NCI-H146 (cell line): ENCODE measurements at regions not wholly inside any gene's neighbourhood (a gene's known extent, or its start where the extent isn't known, plus 50 kb on each side); places are given as distances from the start of the nearest gene placed in this dataset.
"Not testable (repeated sequence)": the region's sequence is repeated elsewhere in the genome, so short reads cannot be mapped to it uniquely, and the experiment has no call there.

Experiments used
- DNase-seq: peaks from one replicate; lab custom pipeline; 2025; lab: John Stamatoyannopoulos, UW

DNA sequence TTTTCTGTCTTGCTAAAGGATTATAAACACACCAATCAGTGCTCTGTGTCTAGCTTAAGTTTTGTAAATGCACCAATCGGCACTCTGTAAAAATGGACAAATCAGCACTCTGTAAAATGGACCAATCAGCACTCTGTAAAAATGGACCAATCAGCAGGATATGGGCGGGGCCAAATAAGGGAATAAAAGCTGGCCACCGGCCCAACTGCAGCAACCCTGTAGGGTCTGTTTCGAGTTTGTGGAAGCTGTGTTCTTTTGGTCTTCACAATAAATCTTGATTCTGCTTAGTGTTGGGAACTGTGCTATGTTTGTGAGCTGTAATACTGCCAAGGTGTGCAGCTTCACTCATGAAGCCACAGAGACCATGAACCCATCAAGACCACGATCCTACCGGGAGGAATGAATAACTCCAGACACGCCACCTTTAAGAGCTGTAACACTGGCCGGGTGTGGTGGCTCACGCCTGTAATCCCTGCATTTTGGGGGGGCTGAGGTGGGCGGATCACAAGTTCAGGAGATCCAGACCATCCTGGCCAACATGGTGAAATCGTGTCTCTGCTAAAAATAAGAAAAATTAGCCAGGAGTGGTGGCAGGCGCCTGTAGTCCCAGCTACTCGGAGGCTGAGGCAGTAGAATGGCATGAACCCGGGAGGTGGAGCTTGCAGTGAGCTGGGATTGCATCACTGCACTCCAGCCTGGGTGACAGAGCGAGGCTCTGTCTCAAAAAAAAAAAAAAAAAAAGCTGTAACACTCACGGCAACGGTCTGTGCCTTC is 133.0 kb upstream of the GDF10 start:
- DNase-seq, result not testable (repeated sequence)

DNA sequence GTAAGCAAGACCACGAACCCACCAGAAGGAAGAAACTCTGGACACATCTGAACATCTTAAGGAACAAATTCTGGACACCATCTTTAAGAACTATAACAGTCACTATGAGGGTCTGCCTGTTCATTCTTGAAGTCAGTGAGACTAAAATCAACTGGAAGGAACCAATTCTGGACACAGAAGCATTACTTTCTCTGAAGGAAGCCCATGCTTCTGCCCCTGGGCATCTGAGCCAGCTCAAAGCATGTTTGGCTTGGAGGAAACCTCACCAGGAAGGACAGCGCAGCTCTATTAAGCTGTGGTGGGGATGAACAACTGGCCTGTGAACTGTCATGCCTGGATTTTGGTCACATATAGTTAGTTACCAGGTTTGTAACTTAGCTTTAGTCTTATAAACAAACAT is 132.4 kb upstream of the GDF10 start:
- no peak for DNase-seq

DNA sequence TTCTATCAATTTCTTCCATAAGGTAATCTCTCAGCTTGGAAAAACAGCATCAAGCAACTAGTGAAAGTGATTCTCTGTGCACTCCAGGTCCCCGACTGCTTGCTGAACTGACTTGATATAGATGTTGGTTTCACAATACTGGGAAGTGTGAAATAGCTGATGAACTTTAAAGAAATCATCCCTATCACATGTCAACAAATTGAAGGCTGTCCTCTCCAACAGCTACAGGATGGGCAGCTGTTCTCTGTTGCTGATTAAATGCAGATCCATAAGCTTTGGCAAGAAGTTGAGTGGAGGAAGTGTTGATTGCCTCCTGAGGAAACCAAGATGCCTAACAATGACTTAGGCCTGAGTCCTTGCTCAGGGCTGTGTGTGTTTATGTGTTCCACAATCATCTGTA is 130.4 kb upstream of the GDF10 start:
- no peak for DNase-seq

DNA sequence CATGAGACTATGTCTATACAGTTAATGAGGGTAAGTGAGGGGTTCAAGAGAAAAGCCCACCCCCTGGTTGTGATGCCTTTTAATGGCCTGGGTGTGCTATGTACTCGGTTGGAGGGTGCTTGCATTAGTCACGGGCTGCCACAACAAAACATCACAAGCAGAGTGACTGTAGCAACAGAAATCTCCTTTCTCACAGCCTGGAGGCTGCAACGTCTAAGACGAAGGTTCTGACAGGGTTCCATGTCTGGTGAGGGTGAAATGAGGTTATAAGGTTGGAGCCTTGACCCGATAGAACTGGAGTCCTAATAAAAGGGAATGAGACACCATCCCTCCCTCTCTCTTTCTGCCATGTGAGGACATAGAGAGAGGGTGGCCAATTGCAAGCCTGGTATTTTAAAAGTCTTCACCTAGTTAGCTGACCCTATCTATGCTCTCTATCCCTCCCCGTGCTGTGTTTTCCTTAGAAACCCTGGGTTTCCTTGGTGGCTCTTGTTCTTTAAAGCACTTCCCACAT is 126.0 kb upstream of the GDF10 start:
- DNase-seq, result no peak

DNA sequence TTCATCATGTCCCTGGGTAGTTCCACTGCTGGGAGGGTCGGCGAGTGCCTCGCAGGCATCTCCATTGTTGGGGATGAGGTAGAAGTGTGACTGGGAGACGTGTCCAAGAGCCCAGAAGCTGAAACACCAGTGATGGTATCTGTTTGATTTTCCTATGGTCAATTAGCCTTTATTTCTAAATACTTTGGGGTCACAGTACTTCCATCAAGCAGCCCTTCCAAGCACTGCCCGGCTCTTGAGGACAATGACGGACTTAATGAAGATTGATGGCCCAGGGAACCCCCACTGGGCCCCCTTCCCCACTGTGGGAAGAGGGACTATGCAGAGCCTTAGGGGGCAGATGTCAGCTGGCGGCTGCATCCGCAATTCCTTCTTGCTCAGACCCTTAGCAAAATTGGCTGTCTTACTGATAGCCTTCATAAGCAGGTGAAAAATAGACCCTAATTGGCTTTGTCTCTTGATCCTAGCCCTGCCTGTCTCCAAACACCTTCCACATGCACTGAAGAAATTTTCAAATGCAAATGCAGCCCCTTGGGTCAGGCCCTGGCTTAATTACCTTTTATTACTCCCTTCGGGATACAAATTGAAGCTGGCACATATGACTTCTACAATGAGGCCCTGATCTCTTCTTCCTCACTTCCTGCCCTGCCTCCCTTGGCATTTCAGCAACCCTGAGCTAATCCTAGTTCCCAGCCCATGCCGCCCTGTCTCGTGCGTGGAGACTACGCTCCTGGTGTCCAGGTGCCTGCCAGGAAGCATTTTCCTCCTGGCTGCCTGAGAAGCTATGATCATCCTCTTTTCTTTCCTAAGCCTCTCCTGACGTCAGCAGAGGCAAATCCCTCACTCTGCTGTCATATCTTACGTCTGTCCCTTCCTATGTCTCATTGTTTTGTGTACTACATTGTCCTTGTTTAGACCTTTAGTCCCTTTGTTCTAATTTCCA is 124.5 kb upstream of the GDF10 start:
- no peak for DNase-seq

DNA sequence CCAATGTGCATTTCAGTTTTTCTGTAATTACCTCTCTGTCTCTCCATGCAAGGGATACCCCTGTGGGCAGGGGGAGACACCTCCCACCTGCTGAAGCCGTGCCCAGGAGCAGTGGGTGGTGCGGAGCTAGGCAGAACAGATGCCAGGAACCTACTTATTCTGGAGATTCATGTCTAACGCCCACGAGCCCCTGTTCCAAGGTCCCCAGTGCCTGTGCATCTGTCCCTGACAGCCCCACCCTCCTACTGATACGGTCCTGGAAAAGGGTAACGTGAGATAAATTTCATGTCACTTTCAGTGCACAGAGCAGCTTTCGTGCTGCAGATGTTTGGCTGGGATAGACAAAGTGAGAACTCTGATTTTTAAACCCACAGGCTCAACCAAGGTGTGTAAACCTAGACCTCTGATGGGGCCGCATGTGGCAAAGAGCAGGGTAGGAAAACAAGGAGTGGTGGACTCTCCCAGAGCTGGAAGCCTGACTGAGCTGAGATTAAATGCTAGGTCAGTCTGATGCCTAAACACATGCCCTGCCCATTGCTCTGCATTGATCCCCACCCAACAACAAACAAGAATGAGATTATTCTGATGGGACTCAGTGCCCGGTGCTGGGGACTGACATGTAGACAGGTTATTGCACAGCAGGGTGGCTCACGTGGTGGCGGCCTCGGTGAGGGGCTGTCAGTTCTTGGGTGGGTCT is 123.6 kb upstream of the GDF10 start:
- DNase-seq, result no peak

DNA sequence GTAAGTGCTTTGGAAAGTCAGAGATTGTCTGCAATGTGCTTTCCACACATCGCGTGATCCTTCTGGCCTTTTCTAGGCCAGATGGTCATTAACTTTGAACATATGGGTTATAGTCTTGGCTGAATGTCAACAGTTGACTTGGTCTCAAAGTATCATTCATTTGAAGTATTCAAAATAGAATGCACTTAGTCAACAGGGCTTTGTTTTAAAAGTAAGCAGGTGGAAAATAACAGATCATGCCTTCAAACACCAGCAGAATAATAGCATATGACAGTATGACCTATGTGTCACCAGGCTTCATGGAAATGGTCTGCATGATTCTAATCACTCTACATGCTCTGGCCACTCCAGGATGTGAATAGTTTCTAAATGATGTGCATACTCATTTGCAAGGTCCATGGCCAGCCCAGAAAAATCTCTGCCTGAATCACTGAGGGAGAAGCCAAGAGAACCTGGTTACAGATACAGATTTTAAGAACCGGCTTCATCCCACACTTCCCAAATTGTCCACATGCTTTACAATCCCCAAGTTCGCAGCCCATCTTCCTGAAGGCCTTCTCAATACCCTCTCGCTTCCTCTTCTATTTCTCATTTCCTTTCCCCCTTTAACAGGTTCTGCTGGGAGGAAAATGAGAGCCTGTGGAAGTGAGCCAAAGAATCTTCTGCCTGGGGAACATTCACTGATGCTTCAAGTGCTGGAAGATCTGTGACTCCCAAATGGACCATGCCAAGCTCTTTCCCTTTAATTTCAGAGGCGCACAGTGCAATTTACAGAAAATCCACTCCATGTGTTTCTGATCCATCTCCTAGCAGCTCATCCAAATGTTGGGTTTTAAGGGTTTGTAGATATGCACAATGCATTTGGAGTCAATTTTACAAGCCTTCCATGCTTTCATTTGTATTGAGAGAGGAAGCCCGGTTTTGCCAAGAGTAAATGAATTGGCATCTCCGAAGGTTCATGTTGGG is 122.8 kb upstream of the GDF10 start:
- DNase-seq, result no peak

DNA sequence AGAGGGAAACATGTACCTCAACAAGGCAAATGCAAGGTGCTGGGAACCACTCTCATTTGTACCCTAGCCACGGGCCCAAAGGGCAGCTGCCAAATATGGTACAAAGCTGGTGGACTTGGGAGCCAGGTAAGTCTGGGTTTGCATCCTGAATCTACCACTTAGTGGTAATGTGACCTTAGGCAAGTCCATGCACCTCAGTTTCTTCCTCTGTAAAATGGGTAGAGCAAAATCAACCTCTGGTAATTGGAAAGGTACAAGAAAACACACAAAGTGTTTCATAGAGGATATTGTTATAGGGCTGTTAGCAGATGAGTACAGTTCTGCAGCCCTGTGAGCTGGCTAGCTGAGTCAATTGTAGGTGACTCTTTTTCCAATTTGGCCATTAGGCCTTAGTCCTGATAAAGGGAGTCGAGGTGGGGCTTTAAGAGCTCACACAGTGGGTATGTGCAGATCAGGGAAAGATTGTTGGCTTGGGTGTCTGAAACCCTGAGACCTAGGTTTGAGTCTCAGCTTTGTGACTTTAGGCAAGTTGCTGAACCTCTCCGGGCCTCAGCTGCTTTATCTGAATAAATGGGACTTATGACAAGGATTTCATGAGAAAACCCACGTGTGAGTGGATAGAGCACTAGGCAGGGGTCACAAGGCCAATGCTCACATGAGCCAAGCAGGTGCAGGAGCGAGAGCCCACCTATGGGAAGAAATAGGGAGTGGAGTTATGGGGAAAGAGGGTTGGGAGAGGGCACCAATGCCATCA is 121.3 kb upstream of the GDF10 start:
- DNase-seq, result no peak

DNA sequence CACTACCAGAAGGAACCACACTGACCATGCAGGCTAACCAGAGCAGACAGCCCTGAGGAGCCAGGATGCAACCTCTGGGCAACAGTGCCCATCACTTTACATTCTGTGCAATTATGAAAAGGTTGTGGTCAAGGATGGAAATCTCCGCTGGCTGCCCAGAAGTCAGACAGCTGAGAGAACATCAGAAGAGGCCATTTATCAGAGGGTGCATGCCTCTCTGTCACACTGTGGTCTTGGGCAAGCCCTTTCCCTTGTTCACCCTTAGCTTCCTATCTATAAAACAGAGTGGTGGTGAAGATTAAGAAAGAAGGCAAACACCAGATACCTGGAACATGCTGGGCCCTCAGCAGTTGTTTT is 120.7 kb upstream of the GDF10 start:
- no peak for DNase-seq

DNA sequence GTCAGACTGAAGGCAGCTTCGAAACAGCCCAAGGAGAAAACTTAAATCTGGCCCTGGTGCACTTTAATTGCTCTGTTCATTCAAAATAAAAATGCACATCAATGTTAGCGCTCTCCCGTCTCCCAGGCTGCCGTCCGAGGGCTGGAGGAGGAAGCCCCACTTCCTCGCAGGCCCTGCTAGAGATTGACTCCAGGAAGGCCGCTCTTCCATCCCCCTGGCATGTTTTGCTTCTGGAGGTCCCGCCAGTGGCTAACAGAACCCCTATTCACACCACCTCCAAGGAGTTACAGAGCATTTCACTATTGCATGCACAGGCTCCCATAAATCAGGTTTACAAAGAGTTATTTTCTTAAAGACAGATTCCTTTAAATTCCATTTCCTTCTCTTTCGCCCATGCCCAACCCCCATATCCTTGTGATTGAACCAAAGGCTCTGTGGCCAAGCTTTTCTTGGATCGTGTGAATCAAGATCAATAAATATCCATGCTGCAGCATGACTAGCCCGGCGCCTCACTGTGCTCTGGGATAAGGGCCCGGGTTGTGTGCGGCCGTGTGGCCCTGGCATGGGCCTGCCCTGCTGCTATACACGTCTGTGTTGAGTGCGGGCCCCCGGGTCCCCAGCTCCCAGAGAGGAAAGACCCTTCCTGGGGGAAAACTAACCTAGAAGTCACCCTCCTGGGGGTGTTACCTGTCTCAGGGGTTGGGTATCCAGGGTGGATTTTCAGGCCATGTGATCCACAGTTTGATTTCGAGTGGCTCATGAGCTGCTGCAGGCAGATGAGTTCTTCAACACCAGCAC is 118.7 kb upstream of the GDF10 start:
- no peak for DNase-seq

DNA sequence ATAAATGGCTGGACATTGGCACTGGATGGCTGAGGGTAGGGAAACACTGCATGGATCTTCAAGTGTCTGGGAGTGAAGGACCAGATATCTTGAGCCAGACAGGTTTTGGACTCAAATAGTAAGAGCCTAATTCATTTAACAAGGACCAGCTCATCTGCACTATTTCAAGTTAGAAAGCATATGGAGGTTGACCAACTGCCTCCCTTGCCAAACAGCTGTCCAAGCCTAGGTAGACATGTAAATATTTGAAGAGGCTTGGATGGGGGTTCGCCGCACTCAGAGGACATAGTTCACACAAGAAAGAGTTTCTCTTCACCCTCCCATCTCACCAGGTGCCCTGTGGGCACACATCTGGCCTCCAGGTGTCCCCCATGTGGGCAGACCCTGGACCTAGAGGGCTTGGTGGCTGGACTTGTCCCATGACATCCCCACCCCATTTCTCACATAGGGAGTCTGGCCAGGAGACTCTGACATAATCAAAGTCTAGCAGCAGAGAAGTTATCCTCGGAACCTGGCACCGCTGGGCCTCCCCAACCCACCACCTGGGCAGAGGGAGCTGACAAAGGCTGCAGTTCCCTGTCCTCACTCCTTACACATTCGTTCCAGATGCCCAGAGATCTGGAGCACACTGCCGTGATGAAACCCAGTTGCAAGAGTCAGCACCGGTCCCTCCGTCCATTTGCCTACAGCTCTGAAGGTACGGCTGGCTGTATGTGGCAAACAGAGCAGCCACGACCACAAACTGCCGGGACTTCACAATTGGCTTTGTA is 116.9 kb upstream of the GDF10 start:
- no peak for DNase-seq

DNA sequence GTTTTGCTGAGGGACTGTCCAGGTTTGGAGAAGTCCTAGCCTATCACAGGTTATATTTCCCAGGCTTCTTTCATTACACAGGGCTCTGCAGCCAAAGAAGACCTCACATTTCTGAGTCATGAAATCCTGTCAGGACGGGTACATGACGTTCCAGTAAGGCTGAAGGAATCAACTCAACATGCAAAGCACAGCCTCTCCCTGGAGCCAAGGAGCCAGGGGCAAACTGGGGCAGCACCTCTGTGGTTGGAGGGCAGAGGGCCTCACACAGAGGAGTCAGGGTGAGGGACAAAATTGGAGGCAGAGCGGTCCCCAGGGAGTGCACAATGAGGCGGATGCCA is 116.3 kb upstream of the GDF10 start:
- DNase-seq, result no peak

DNA sequence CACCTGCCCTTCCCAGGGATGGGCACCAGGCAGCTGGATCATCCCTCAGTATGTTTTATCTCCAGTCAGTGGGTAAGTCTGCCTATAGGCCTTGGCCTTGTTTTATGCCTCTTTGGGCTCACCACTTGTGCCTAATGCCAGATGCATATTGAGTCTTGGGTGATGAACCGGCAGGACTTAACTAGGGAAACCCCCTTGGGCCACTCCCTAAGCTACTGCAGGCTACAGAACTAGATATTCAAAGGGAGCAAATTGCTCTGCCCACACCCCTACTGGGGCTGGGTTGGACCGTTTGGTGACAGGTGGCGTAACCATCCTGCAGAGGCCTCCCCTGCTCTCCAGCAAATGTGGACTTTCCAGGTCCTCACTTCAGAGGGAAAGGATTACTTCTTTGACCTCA is 115.7 kb upstream of the GDF10 start:
- DNase-seq, result no peak

DNA sequence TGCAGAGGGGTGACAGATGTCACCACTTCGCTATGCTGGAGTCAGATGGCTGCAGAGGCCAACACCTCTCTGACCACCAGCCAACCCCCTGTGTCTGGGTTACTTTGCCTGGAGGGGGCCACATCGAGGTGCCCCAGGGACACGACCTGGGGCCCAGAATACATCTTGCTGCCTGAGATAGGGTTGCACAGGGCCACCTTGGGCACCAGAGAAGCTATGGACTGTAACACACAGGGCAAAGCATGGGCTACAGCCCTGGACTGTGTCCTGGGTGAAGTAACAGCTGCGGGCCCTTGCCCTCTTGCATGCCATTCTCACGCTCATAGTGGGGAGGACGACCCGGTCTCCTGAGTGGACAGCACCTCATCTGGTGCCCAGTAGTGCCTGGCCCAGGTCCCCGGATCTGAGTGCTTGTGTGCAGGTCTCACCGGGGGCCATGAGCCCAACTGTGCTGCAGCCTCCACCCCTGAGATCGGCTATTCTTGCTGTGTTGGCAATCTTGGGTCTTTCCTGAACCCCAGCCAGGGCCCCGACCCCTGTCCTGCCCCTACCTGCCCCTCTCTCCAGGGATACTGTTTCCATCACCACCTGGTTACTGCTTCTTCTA is 115.2 kb upstream of the GDF10 start:
- DNase-seq, result no peak

DNA sequence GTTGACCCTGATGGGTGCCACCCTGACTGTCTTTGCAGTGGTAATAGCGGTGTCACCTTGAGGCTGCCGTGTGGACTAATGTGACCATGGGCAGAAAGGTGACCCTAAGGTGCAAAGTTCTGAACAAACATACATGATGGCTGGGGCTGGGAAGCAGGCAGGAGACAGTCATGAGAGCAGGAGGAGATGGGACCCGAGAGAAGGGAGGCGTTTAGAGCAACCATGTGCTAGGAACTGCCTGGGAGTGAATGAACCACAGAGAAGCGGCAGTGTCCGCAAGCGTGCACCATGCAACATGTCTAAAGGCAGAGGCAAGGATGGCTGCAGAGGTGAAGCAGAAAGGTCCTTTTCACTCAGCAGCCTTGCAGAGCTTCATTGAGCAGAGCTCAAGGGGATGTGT is 113.1 kb upstream of the GDF10 start:
- DNase-seq, result no peak

DNA sequence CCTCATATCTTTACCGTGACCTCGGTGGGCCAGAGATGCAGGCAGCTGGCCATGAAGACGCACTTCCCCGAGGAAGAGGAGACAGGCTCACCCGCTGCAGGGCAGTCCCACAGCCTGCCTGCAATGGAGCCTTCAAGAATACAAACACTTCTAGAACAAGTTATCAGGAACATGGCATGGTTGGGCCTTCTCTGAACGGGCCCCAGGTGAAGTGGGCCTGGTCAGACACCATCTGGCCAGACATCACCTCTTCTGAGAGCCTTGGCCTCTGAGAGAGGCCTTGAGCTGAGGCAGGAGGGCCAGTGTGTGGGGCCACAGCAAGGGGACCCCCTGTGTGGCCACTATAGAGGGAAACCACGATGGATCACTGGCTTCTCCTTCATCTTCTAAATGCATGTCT is 112.4 kb upstream of the GDF10 start:
- DNase-seq, result no peak

DNA sequence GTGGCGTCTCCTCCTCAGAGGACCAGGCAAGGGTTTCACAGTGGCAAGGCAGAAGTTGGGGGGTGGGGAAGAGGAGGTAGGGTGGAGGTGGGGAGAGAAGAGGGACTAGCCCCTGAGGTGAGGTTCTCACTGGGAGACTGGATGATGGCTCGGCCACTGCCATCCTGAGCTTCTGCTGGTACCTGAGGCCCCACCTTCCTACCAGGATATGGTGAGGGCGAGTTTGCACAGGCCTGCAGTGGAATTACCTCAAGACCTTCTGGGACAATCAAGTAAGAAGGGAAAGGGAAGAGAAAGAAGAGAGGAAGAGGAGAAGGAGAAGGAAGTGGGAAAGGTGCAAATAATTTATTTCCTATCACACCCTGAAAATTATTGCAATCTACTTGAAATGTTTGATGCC is 111.8 kb upstream of the GDF10 start:
- DNase-seq, result no peak

DNA sequence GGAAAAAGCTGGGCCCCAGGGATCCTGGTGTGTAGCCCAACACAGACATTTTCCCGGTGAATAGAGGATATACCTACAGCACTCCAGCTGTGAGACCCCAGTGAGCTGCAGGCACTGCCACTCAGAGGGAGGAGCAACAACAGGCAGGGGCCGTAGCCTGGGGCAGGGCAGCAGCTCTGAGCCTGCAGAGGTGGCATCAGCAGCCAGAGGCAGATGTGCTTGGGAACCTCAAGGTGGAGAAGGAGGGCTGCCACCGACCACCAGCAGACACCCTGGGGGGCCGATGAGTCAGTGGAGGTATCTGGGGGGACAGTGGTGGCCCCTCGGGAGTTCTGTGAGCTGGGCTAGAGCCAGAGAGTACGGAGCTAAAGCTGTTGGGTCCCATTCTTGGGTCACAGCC is 110.2 kb upstream of the GDF10 start:
- DNase-seq, result no peak

DNA sequence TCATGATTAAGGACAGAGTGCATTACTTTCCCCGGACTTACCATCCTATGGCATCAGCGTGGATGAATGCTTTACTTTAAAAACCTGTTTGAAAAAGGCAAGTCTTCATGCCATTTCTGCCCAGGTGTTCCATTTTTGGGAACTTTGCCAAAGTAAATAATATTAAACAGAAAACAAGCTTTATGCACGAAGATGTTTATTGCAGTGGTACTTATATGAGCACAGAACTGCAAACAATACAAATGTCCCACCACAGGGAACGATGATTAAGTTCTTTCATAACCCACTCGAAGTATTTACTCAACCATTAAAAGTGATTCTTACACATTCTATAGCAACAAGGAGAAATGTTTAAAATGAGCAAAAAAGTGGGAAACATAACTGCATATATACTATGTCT is 109.7 kb upstream of the GDF10 start:
- peak; percentile 13 for DNase-seq
